ENCODE measurements at regions not wholly inside any gene's neighbourhood (a gene's known extent, or its start where the extent isn't known, plus 50 kb on each side); places are given as distances from the start of the nearest gene placed in this dataset.
A peak's percentile ranks its signal among the peaks of the same experiment; 100 is the strongest.
"Not testable (repeated sequence)": the region's sequence is repeated elsewhere in the genome, so short reads cannot be mapped to it uniquely, and the experiment has no call there.

GRCh38 chr4:95761426-95761825 lies 78.5 kb upstream of the PDHA2 start:
- Histone ChIP-seq H3K9me3 (ENCODE audit: severe bottlenecking) (no peaks in the 10 kb centered on the region), H3K4me3 (ENCODE audit: severe bottlenecking) (no peak overlapping the region), H3K27me3 (ENCODE audit: insufficient read depth, poor library complexity, severe bottlenecking) (no peaks in the 10 kb centered on the region), H3K36me3 (ENCODE audit: low read depth) (no peaks in the 10 kb centered on the region), H3K27ac (ENCODE audit: poor library complexity, severe bottlenecking) (peak overlapping the region; percentile 35), H3K4me1 (ENCODE audit: insufficient read depth, poor library complexity, severe bottlenecking) (peaks cover 24% of the 10 kb centered on the region)
- ATAC-seq (ENCODE audit: low read depth), result peak; percentile 99
- DNase-seq (ENCODE audit: low spot score), result peak; percentile 74
- no peak for TF ChIP-seq CTCF (IDR thresholded peaks at IDR 0.05; ENCODE audit: poor library complexity, severe bottlenecking)

- not testable (repeated sequence) for H3K4me3 ChIP-seq (ENCODE audit: severe bottlenecking); H3K27ac ChIP-seq (ENCODE audit: poor library complexity, severe bottlenecking); H3K9me3 ChIP-seq (ENCODE audit: severe bottlenecking); ATAC-seq (ENCODE audit: low read depth); DNase-seq (ENCODE audit: low spot score); H3K36me3 ChIP-seq (ENCODE audit: low read depth); H3K27me3 ChIP-seq (ENCODE audit: insufficient read depth, poor library complexity, severe bottlenecking)
- H3K4me1 ChIP-seq (ENCODE audit: insufficient read depth, poor library complexity, severe bottlenecking), result peaks cover 24% of the 10 kb centered on the region
Observed at GRCh38 chr4:95760646-95761045, 79.2 kb upstream of the PDHA2 start.

GRCh38 chr4:95758001-95758400 lies 81.9 kb upstream of the PDHA2 start:
- no peaks in the 10 kb centered on the region for H3K27me3 ChIP-seq (ENCODE audit: insufficient read depth, poor library complexity, severe bottlenecking)

GRCh38 chr4:95754667-95755066 lies 85.2 kb upstream of the PDHA2 start:
- no peak for ATAC-seq (ENCODE audit: low read depth)
- no peaks in the 10 kb centered on the region for H3K9me3 ChIP-seq (ENCODE audit: severe bottlenecking)

More at GRCh38 chr4:95758001-95758400, 81.9 kb upstream of the PDHA2 start:
- ATAC-seq (ENCODE audit: low read depth), result no peak
- no peak for TF ChIP-seq CTCF (IDR thresholded peaks at IDR 0.05; ENCODE audit: poor library complexity, severe bottlenecking)
- Histone ChIP-seq H3K27ac (ENCODE audit: poor library complexity, severe bottlenecking) (no peak overlapping the region), H3K4me3 (ENCODE audit: severe bottlenecking) (no peak overlapping the region), H3K4me1 (ENCODE audit: insufficient read depth, poor library complexity, severe bottlenecking) (peaks cover 24% of the 10 kb centered on the region), H3K36me3 (ENCODE audit: low read depth) (no peaks in the 10 kb centered on the region), H3K9me3 (ENCODE audit: severe bottlenecking) (no peaks in the 10 kb centered on the region)
- no peak for DNase-seq (ENCODE audit: low spot score)

GRCh38 chr4:95749204-95749603 lies 90.7 kb upstream of the PDHA2 start:
- Histone ChIP-seq H3K4me1 (ENCODE audit: insufficient read depth, poor library complexity, severe bottlenecking) (no peaks in the 10 kb centered on the region), H3K9me3 (ENCODE audit: severe bottlenecking) (no peaks in the 10 kb centered on the region), H3K27ac (ENCODE audit: poor library complexity, severe bottlenecking) (no peak overlapping the region), H3K27me3 (ENCODE audit: insufficient read depth, poor library complexity, severe bottlenecking) (no peaks in the 10 kb centered on the region), H3K4me3 (ENCODE audit: severe bottlenecking) (no peak overlapping the region), H3K36me3 (ENCODE audit: low read depth) (no peaks in the 10 kb centered on the region)
- TF ChIP-seq CTCF (IDR thresholded peaks at IDR 0.05; ENCODE audit: poor library complexity, severe bottlenecking), result no peak
- ATAC-seq (ENCODE audit: low read depth), result no peak
- DNase-seq (ENCODE audit: low spot score), result no peak

More at GRCh38 chr4:95754667-95755066, 85.2 kb upstream of the PDHA2 start:
- Histone ChIP-seq H3K27me3 (ENCODE audit: insufficient read depth, poor library complexity, severe bottlenecking) (no peaks in the 10 kb centered on the region), H3K4me3 (ENCODE audit: severe bottlenecking) (no peak overlapping the region), H3K36me3 (ENCODE audit: low read depth) (no peaks in the 10 kb centered on the region), H3K4me1 (ENCODE audit: insufficient read depth, poor library complexity, severe bottlenecking) (peaks cover 12% of the 10 kb centered on the region), H3K27ac (ENCODE audit: poor library complexity, severe bottlenecking) (no peak overlapping the region)
- no peak for DNase-seq (ENCODE audit: low spot score)
- no peak for TF ChIP-seq CTCF (IDR thresholded peaks at IDR 0.05; ENCODE audit: poor library complexity, severe bottlenecking)
